Right lobe of liver (tissue), 6 donors: ENCODE measurements at regions not wholly inside any gene's neighbourhood (a gene's known extent, or its start where the extent isn't known, plus 50 kb on each side); places are given as distances from the start of the nearest gene placed in this dataset.
A peak's percentile ranks its signal among the peaks of the same experiment; 100 is the strongest.

Source experiments
- ATAC-seq, 4 donors: fragments of 200-7000 bp; cut with Tn5 transposase; one replicate each; pipeline ENCODE4 v1.9.1; 2020; ENCODE audit warnings: mild to moderate bottlenecking in 4 of 4, moderate library complexity in 4 of 4
- DNase-seq, 3 donors: peaks; one replicate each; pipeline ENCODE4 v3.0.0-alpha.2; 2020
- H3K27ac ChIP-seq, 3 donors: fragments of 200-600 bp; one replicate each; pipeline ENCODE4 v1.8.0; 2022
- H3K27me3 ChIP-seq, 2 donors: fragments of 200-600 bp; one replicate each; pipeline ENCODE4 v1.8.0; 2022
- H3K36me3 ChIP-seq, 4 donors: fragments of 200-600 bp; sonication (generic) in 1 of 4; one replicate each; pipeline versions ENCODE4 v1.5.1 to v1.8.0; 2017 to 2022; ENCODE audit warnings: control low read depth in 1 of 4
- H3K4me1 ChIP-seq, 4 donors: fragments of 200-600 bp; sonication (generic) in 1 of 4; one replicate each; pipeline versions ENCODE4 v1.5.1 to v1.8.0; 2017 to 2022; ENCODE audit warnings: control low read depth in 1 of 4
- H3K4me3 ChIP-seq, 3 donors: fragments of 200-600 bp; one replicate each; pipeline ENCODE4 v1.8.0; 2022
- H3K9me3 ChIP-seq, 4 donors: fragments of 200-600 bp; sonication (generic) in 1 of 4; one replicate each; pipeline versions ENCODE4 v1.5.1 to v1.8.0; 2017 to 2022; ENCODE audit warnings: control low read depth in 1 of 4
- POLR2A ChIP-seq: fragments of 450-650 bp; IDR thresholded peaks from one replicate; pipeline ENCODE4 v1.6.1; 2017; ENCODE audit warnings: antibody characterized with exemption, mild to moderate bottlenecking
- WGBS: methylation state at CpG from one replicate; pipeline ENCODE4 v1.1.6; 2018; ENCODE audit warnings: low coverage, low lambda C conversion rate; ENCODE audit not compliant: insufficient coverage; ENCODE audit errors: missing lambda C conversion rate; 5-methylcytosine and 5-hydroxymethylcytosine counted together
- intact Hi-C, 2 donors: fragments of 100-400 bp; cut with DNase I; formaldehyde crosslinking; loops; one replicate each; pipeline versions ENCODE4 v1.11.2 to v1.14.1; 2022
- TF ChIP-seq, protein P1 (sequence below), 4 donors: fragments of 200-600 bp in 3 of 4; fragments of 450-650 bp in 1 of 4; IDR thresholded peaks; one replicate each; pipeline versions ENCODE4 v1.5.1 to v1.8.0; 2016 to 2022; ENCODE audit warnings: antibody characterized with exemption in 4 of 4, mild to moderate bottlenecking in 2 of 4
- donor health status: DM: no; HTN: yes; CAD: no.
- donor health status: DM: no; HTN: no; CAD: no.
- donor health status: DM: no; HTN: no; CAD: no.
- donor health status: DM: no; HTN: yes; CAD: no.
- donor health status: DM: no; HTN: yes; CAD: no.

DNA sequence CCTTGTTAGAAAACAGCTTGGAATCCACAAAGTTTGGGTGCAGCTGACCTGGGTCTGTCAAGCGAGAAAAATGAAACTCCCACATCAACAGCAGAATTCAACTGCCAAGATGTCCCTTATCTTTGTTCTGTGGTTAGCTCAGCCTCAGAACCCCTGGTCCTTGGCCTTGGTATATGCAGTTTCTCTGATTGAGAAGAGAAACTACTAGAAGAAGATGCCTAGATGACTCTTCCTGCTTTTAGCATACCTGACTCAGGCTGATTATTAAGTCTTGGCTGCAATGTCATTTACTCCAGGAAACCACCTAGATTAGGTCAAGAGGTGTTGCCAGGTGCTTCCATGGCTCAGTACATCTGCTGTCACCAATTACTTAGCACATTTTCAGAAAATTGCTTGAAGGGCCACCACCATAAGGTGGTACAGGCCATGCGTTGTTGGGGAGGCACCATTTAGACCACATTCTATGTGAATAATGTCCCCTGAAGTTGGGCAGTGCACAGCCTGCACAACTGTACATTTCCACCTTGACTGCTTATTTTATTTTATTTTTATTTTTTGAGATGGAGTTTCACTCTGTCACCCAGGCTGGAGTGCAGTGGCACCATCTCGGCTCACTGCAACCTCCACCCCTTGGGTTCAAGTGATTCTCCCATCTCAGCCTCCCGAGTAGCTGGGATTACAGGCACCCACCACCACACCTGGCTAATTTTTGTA is 59.4 kb upstream of the ZNF438 start:
- DNase-seq = no peak
- Histone ChIP-seq H3K4me3 (no peak overlapping the region), H3K36me3 (no peaks in the 10 kb centered on the region), H3K4me1 (no peaks in the 10 kb centered on the region), H3K27ac (no peak overlapping the region), H3K27me3 (no peaks in the 10 kb centered on the region), H3K9me3 (no peaks in the 10 kb centered on the region)
- no peak for TF ChIP-seq POLR2A
- TF ChIP-seq, protein P1, sequence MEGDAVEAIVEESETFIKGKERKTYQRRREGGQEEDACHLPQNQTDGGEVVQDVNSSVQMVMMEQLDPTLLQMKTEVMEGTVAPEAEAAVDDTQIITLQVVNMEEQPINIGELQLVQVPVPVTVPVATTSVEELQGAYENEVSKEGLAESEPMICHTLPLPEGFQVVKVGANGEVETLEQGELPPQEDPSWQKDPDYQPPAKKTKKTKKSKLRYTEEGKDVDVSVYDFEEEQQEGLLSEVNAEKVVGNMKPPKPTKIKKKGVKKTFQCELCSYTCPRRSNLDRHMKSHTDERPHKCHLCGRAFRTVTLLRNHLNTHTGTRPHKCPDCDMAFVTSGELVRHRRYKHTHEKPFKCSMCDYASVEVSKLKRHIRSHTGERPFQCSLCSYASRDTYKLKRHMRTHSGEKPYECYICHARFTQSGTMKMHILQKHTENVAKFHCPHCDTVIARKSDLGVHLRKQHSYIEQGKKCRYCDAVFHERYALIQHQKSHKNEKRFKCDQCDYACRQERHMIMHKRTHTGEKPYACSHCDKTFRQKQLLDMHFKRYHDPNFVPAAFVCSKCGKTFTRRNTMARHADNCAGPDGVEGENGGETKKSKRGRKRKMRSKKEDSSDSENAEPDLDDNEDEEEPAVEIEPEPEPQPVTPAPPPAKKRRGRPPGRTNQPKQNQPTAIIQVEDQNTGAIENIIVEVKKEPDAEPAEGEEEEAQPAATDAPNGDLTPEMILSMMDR (IDR thresholded peaks at IDR 0.05) = no peak
- 75% methylated on average over 2 of the region's 4 CpGs for WGBS
- intact Hi-C loops = no loop called here
- ATAC-seq = no peak

DNA sequence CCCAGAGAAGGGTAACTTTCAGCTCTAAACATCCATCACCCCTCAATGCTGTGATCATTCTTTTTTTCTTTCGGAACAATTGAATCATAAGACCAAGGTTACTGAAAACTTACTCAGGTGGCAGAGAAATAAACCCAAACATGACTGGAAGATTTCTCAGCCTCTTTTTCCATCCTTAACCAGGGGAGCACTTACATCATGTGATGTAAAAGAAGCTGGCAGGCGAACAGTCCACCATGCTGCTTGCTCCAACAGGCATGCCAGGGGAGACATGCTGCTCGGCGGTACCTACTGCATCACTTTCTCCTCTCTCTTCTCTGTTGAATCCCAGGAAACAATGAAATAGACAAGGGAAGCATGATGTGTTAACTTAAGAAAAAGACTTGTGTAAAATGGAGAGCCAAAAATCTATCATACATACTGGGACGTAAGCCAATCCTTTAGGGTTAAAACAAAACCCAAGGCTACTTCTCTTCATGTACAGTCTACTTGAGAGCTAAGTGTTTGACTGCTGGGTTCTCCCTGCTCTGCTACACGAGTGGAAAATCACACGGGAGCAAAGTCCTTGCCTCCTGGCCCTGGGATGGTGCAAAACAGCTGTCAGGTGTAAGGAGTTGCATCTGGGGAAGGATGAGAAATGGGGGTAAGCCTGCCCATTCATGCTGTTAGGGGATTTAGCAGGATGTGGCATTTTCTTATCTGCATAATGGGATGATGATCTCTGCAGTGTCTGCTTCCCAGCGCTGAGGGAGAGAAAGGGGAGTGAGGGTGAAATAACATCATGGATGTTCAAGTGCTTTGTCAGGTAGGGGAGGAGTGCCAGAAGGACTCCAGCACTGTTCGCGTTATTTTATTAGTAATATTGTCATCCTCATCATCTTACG is 64.3 kb upstream of the ZNF438 start:
- Histone ChIP-seq H3K27me3 (no peaks in the 10 kb centered on the region), H3K4me3 (no peak overlapping the region), H3K9me3 (no peaks in the 10 kb centered on the region), H3K36me3 (no peaks in the 10 kb centered on the region), H3K4me1 (no peaks in the 10 kb centered on the region), H3K27ac (no peak overlapping the region)
- TF ChIP-seq, protein P1 (IDR thresholded peaks at IDR 0.05) = no peak
- no peak for TF ChIP-seq POLR2A
- ATAC-seq (no peak), DNase-seq (no peak)
- WGBS = 57% methylated on average over 11 of the region's 11 CpGs
- intact Hi-C loops = no loop called here

DNA sequence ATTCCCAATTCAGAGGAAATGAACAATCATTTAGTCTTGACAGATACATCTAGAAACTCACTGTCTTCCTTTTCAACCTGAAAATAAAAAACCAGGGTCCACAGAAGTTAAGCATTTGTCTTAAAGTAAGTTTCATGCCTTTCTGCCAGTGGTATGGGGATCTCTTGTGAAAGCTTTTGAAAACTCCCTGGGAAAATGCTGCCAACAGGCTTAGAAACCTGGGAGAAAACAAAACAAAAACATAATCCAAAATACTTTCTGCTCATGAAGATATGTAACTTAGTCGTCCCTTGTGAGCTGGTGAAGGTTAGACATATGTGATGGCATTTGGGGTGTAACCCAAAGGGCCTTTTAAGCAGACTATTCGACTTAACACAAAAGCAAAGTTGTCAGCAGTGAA is 66.4 kb upstream of the ZNF438 start:
- no peaks in the 10 kb centered on the region for H3K27me3 ChIP-seq
- intact Hi-C loops = no loop called here
- no peak overlapping the region for H3K4me3 ChIP-seq
- H3K4me1 ChIP-seq = no peaks in the 10 kb centered on the region
- 54% methylated on average over 2 of the region's 2 CpGs for whole genome bisulfite sequencing
- TF ChIP-seq, protein P1 (IDR thresholded peaks at IDR 0.05) = no peak
- TF ChIP-seq POLR2A = no peak
- H3K36me3 ChIP-seq = no peaks in the 10 kb centered on the region
- no peak for ATAC-seq
- no peaks in the 10 kb centered on the region for H3K9me3 ChIP-seq
- H3K27ac ChIP-seq = no peak overlapping the region
- no peak for DNase-seq

DNA sequence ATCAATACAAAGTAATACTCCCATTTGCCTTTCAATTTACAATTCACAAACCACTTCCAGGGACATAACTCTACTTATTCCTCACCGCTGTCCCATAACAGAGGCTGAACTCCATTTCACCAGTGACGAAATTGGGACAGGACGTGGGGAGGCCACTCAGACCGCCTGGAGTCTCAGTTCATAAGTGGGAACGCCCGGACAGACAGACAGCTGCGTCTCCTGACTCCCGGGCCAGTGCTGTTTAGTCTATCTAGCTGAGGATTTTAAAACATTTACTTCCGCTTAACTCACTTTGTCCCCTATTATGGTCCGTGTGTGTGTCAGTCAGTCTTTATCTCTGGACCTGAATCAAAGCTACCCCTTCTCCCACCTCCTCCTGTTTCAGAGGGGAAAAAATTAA is 67.4 kb upstream of the ZNF438 start:
- H3K4me1 ChIP-seq = no peaks in the 10 kb centered on the region
- H3K9me3 ChIP-seq = no peaks in the 10 kb centered on the region
- WGBS = 53% methylated on average over 10 of the region's 10 CpGs
- intact Hi-C loops = no loop called here
- H3K4me3 ChIP-seq = no peak overlapping the region
- no peak overlapping the region for H3K27ac ChIP-seq
- TF ChIP-seq POLR2A = no peak
- TF ChIP-seq, protein P1 (IDR thresholded peaks at IDR 0.05) = no peak
- no peaks in the 10 kb centered on the region for H3K27me3 ChIP-seq
- DNase-seq (no peak), ATAC-seq (peak in 2 of 4 donors; percentile 16 to 19)
- H3K36me3 ChIP-seq = no peaks in the 10 kb centered on the region
